IMR-90 (cell line): ENCODE measurements at regions not wholly inside any gene's neighbourhood (a gene's known extent, or its start where the extent isn't known, plus 50 kb on each side); places are given as distances from the start of the nearest gene placed in this dataset.

Experiments used
- CEBPB ChIP-seq: IDR thresholded peaks from 2 replicates; pipeline ENCODE4 v1.6.1; 2012; ENCODE audit warnings: low read depth, low read length, improper control_type of control experiment
- POLR2A ChIP-seq: IDR thresholded peaks from 2 replicates; pipeline ENCODE4 v1.6.1; 2012; ENCODE audit warnings: mild to moderate bottlenecking, low read depth, low read length

DNA sequence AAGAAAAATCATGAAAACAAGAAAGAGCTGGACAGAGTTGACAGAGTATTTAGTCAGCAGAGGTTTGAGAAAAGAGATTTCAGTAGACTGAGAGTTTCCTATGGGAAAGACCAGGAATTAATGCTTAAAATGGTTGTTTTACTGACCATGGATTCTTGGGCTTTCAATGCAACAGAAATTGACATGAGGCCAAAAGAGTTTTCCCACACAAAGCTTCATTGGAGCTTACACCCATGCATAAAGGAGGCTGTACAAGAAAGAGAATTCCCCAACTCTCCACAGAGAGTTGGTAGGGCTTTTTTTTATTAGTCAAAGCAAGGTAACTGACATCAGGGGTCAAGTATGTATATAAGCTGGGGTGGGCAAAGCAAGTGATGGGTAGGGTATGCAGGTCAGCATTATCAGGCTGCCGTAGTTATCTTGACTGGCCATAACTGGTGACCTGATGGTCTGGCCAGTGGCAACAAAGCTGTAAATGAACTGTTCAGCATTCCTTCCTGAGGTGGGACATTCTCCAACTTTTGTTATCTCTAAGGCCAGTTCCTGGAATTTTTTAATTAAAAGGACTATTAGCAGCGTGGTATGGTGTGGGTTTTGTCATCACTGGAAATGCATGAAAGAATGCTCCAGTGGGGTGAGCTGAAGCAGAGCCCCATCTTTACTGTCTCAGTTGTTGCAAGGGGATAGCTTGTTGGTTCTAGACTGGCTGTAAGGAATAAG is 117.0 kb downstream of the ADAM29 start:
- TF ChIP-seq POLR2A (no peak), CEBPB (no peak)
